ENCODE measurements at regions not wholly inside any gene's neighbourhood (a gene's known extent, or its start where the extent isn't known, plus 50 kb on each side); places are given as distances from the start of the nearest gene placed in this dataset.
A peak's percentile ranks its signal among the peaks of the same experiment; 100 is the strongest.
"Not testable (repeated sequence)": the region's sequence is repeated elsewhere in the genome, so short reads cannot be mapped to it uniquely, and the experiment has no call there.

DNA sequence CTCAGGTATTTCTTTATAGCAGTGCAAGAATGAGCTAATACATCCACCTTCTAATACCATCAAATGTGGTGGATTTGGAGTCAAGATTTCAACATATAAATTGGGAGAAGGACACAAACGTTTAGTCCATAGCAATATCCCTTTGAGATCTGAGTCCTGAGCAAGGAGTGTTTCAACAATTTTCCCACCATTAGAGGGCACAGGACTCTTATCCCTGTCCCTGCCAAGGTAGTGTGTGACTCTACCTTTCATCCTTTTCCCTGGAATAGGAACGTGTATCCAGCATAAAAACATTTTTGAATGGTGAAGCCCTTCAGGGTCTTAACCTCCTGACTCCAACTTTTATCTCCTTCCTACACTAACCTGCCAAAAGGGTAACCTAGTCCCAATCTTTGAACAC lies 181.3 kb upstream of the SRD5A2 start:
- no peak for DNase-seq (ENCODE audit: low spot score)
- no peaks in the 10 kb centered on the region for H3K36me3 ChIP-seq (replicated peaks in 1 of 2; ENCODE audit: control insufficient read depth in 2 of 2, insufficient read depth in 2 of 2, low read length in 2 of 2)
- H3K4me1 ChIP-seq (ENCODE audit: control insufficient read depth in 2 of 2, insufficient read depth in 1 of 2, low read depth in 1 of 2, low read length in 2 of 2) = no peaks in the 10 kb centered on the region

DNA sequence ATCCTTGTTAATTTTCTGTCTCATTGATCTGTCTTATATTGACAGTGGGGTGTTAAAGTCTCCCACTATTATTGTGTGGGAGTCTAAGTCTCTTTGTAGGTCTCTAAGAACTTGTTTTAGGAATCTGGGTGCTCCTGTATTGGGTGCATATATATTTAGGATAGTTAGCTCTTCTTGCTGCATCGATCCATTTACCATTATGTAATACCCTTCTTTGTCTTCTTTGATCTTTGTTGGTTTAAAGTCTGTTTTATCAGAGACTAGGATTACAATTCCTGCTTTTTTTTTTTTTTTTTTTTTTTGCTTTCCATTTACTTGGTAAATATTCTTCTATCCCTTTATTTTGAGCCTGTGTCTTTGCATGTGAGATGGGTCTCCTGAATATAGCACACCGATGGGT lies 176.6 kb upstream of the SRD5A2 start:
- H2AK5ac ChIP-seq (ENCODE audit: low read depth, low read length); H3K9me3 ChIP-seq (replicated peaks in 1 of 2; ENCODE audit: control insufficient read depth in 2 of 2, insufficient read depth in 1 of 2, low read depth in 1 of 2, low read length in 2 of 2); H3K4me1 ChIP-seq (ENCODE audit: control insufficient read depth in 2 of 2, insufficient read depth in 1 of 2, low read depth in 1 of 2, low read length in 2 of 2); H3K27me3 ChIP-seq (ENCODE audit: control insufficient read depth in 3 of 3, insufficient read depth in 3 of 3, low read depth in 1 of 3, low read length in 3 of 3); H3K27ac ChIP-seq (replicated peaks; ENCODE audit: low read length); H2BK120ac ChIP-seq (ENCODE audit: low read depth, low read length); H3K23ac ChIP-seq (ENCODE audit: low read depth, low read length, poor library complexity); H2BK5ac ChIP-seq (ENCODE audit: low read length); H3K14ac ChIP-seq (ENCODE audit: low read length); H4K8ac ChIP-seq (ENCODE audit: low read depth, low read length); DNase-seq (ENCODE audit: low spot score); H3K36me3 ChIP-seq (replicated peaks in 1 of 2; ENCODE audit: control insufficient read depth in 2 of 2, insufficient read depth in 2 of 2, low read length in 2 of 2); H3K18ac ChIP-seq (ENCODE audit: low read length); H3K4me2 ChIP-seq (ENCODE audit: insufficient read depth, low read length, poor library complexity, severe bottlenecking); H4K91ac ChIP-seq (ENCODE audit: low read depth, low read length, poor library complexity); H3K9ac ChIP-seq (ENCODE audit: low read depth, low read length, poor library complexity); H2BK12ac ChIP-seq (ENCODE audit: low read length); H2AFZ ChIP-seq (ENCODE audit: low read length); H3K4me3 ChIP-seq (ENCODE audit: low read length in 2 of 2); H3K79me1 ChIP-seq (ENCODE audit: low read depth, low read length); H2BK15ac ChIP-seq (ENCODE audit: low read length); H3K4ac ChIP-seq (ENCODE audit: low read length): not testable (repeated sequence)
- WGBS, 2 donors (ENCODE audit: extremely low coverage in 2 of 2, insufficient read length in 2 of 2, insufficient replicate concordance in 1 of 2) = no CpG with 5 or more reads among the region's 2 CpGs

More for the DNA sequence above, 181.3 kb upstream of the SRD5A2 start:
- H4K91ac ChIP-seq (ENCODE audit: low read depth, low read length, poor library complexity) = no peak overlapping the region
- no peak overlapping the region for H2BK15ac ChIP-seq (ENCODE audit: low read length)
- H4K8ac ChIP-seq (ENCODE audit: low read depth, low read length) = no peak overlapping the region
- H3K14ac ChIP-seq (ENCODE audit: low read length) = no peak overlapping the region
- H3K4ac ChIP-seq (ENCODE audit: low read length) = no peak overlapping the region
- no peaks in the 10 kb centered on the region for H3K79me1 ChIP-seq (ENCODE audit: low read depth, low read length)
- H3K23ac ChIP-seq (ENCODE audit: low read depth, low read length, poor library complexity) = no peak overlapping the region
- H3K9me3 ChIP-seq (replicated peaks in 1 of 2; ENCODE audit: control insufficient read depth in 2 of 2, insufficient read depth in 1 of 2, low read depth in 1 of 2, low read length in 2 of 2) = no peaks in the 10 kb centered on the region
- H3K4me3 ChIP-seq (ENCODE audit: low read length in 2 of 2) = no peak overlapping the region
- H2BK5ac ChIP-seq (ENCODE audit: low read length) = no peak overlapping the region
- H3K27ac ChIP-seq (replicated peaks; ENCODE audit: low read length) = no peak overlapping the region
- no peak overlapping the region for H2BK120ac ChIP-seq (ENCODE audit: low read depth, low read length)
- no peak overlapping the region for H3K4me2 ChIP-seq (ENCODE audit: insufficient read depth, low read length, poor library complexity, severe bottlenecking)
- H2AK5ac ChIP-seq (ENCODE audit: low read depth, low read length) = no peak overlapping the region
- H2BK12ac ChIP-seq (ENCODE audit: low read length) = no peak overlapping the region
- no peaks in the 10 kb centered on the region for H3K27me3 ChIP-seq (ENCODE audit: control insufficient read depth in 3 of 3, insufficient read depth in 3 of 3, low read depth in 1 of 3, low read length in 3 of 3)
- no peak overlapping the region for H3K9ac ChIP-seq (ENCODE audit: low read depth, low read length, poor library complexity)
- no CpG with 5 or more reads among the region's 2 CpGs for WGBS, 2 donors (ENCODE audit: extremely low coverage in 2 of 2, insufficient read length in 2 of 2, insufficient replicate concordance in 1 of 2)
- H3K18ac ChIP-seq (ENCODE audit: low read length) = no peak overlapping the region
- H2AFZ ChIP-seq (ENCODE audit: low read length) = no peak overlapping the region

DNA sequence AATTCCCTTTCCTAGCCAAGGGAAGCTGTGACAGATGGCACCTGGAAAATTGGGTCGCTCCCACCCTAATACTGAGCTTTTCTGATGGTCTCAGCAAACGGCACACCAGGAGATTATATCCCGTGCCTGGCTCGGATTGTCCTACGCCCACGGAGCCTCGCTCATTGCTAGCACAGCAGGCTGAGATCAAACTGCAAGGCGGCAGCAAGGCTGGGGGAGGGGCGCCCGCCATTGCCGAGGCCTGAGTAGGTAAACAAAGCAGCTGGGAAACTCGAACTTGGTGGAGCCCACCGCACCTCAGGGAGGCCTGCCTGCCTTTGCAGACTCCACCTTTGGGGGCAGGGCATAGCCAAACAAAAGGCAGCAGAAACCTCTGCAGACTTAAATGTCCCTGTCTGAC lies 168.0 kb upstream of the SRD5A2 start:
- H3K4ac ChIP-seq (ENCODE audit: low read length); H3K4me1 ChIP-seq (ENCODE audit: control insufficient read depth in 2 of 2, insufficient read depth in 1 of 2, low read depth in 1 of 2, low read length in 2 of 2); H3K4me2 ChIP-seq (ENCODE audit: insufficient read depth, low read length, poor library complexity, severe bottlenecking); H3K4me3 ChIP-seq (ENCODE audit: low read length in 2 of 2); H2AFZ ChIP-seq (ENCODE audit: low read length); DNase-seq (ENCODE audit: low spot score); H4K8ac ChIP-seq (ENCODE audit: low read depth, low read length); H3K27ac ChIP-seq (replicated peaks; ENCODE audit: low read length); H3K23ac ChIP-seq (ENCODE audit: low read depth, low read length, poor library complexity); H3K18ac ChIP-seq (ENCODE audit: low read length); H3K36me3 ChIP-seq (replicated peaks in 1 of 2; ENCODE audit: control insufficient read depth in 2 of 2, insufficient read depth in 2 of 2, low read length in 2 of 2); H3K79me1 ChIP-seq (ENCODE audit: low read depth, low read length); H4K91ac ChIP-seq (ENCODE audit: low read depth, low read length, poor library complexity); H2BK12ac ChIP-seq (ENCODE audit: low read length); H3K27me3 ChIP-seq (ENCODE audit: control insufficient read depth in 3 of 3, insufficient read depth in 3 of 3, low read depth in 1 of 3, low read length in 3 of 3); H3K9me3 ChIP-seq (replicated peaks in 1 of 2; ENCODE audit: control insufficient read depth in 2 of 2, insufficient read depth in 1 of 2, low read depth in 1 of 2, low read length in 2 of 2); H2BK120ac ChIP-seq (ENCODE audit: low read depth, low read length); H3K9ac ChIP-seq (ENCODE audit: low read depth, low read length, poor library complexity); H2AK5ac ChIP-seq (ENCODE audit: low read depth, low read length); H2BK5ac ChIP-seq (ENCODE audit: low read length); H2BK15ac ChIP-seq (ENCODE audit: low read length): not testable (repeated sequence)
- WGBS, 2 donors (ENCODE audit: extremely low coverage in 2 of 2, insufficient read length in 2 of 2, insufficient replicate concordance in 1 of 2) = no CpG with 5 or more reads among the region's 13 CpGs
- peak overlapping the region; percentile 21 for H3K14ac ChIP-seq (ENCODE audit: low read length)

DNA sequence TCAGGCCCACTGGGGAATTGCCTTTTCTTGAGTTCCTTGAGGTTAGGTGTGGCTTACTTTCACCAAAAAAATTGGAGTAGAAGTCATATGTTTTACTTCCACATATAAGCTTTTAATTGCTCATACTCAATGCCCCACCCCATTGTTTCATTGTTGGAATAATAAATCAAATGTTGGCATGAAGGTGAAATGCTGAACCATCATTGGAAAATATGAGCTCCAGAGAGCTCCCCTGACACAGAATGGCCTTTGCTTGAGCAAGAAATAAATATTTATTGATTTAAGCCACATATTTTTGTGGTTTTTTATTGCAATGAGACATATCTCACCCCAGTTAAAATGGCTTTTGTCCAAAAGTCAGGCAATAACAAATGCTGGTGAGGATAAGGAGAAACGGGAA lies 167.3 kb upstream of the SRD5A2 start:
- Histone ChIP-seq H2BK12ac (ENCODE audit: low read length) (no peak overlapping the region), H3K36me3 (replicated peaks in 1 of 2; ENCODE audit: control insufficient read depth in 2 of 2, insufficient read depth in 2 of 2, low read length in 2 of 2) (no peaks in the 10 kb centered on the region), H2BK5ac (ENCODE audit: low read length) (no peak overlapping the region), H2AFZ (ENCODE audit: low read length) (no peak overlapping the region), H2BK120ac (ENCODE audit: low read depth, low read length) (no peak overlapping the region), H4K8ac (ENCODE audit: low read depth, low read length) (no peak overlapping the region), H3K23ac (ENCODE audit: low read depth, low read length, poor library complexity) (no peak overlapping the region), H3K18ac (ENCODE audit: low read length) (no peak overlapping the region), H3K4me1 (ENCODE audit: control insufficient read depth in 2 of 2, insufficient read depth in 1 of 2, low read depth in 1 of 2, low read length in 2 of 2) (no peaks in the 10 kb centered on the region), H3K27me3 (ENCODE audit: control insufficient read depth in 3 of 3, insufficient read depth in 3 of 3, low read depth in 1 of 3, low read length in 3 of 3) (no peaks in the 10 kb centered on the region), H3K14ac (ENCODE audit: low read length) (no peak overlapping the region), H4K91ac (ENCODE audit: low read depth, low read length, poor library complexity) (no peak overlapping the region), H3K9me3 (replicated peaks in 1 of 2; ENCODE audit: control insufficient read depth in 2 of 2, insufficient read depth in 1 of 2, low read depth in 1 of 2, low read length in 2 of 2) (peaks cover 0 to 2% of the 10 kb centered on the region in 2 donors), H2AK5ac (ENCODE audit: low read depth, low read length) (no peak overlapping the region), H3K4me3 (ENCODE audit: low read length in 2 of 2) (no peak overlapping the region), H3K79me1 (ENCODE audit: low read depth, low read length) (no peaks in the 10 kb centered on the region), H3K9ac (ENCODE audit: low read depth, low read length, poor library complexity) (no peak overlapping the region), H3K4me2 (ENCODE audit: insufficient read depth, low read length, poor library complexity, severe bottlenecking) (no peak overlapping the region), H2BK15ac (ENCODE audit: low read length) (no peak overlapping the region), H3K4ac (ENCODE audit: low read length) (no peak overlapping the region), H3K27ac (replicated peaks; ENCODE audit: low read length) (no peak overlapping the region)
- WGBS, 2 donors (ENCODE audit: extremely low coverage in 2 of 2, insufficient read length in 2 of 2, insufficient replicate concordance in 1 of 2) = no CpG with 5 or more reads among the region's 1 CpG
- no peak for DNase-seq (ENCODE audit: low spot score)
